ELR (cell line): ENCODE measurements at regions not wholly inside any gene's neighbourhood (a gene's known extent, or its start where the extent isn't known, plus 50 kb on each side); places are given as distances from the start of the nearest gene placed in this dataset.

Source experiments
- DNase-seq: peaks from one replicate; pipeline ENCODE4 v3.0.0-alpha.2; 2015; ENCODE audit warnings: low read depth

GRCh38 chr18:23387265-23387664 is 65.8 kb upstream of the RIOK3 start:
- no peak for DNase-seq

GRCh38 chr18:23388357-23388756 is 64.7 kb upstream of the RIOK3 start:
- DNase-seq, result no peak

- no peak for DNase-seq
Measured at GRCh38 chr18:23391156-23391555, 61.9 kb upstream of the RIOK3 start.

GRCh38 chr18:23397907-23398306 is 55.2 kb upstream of the RIOK3 start:
- no peak for DNase-seq

- DNase-seq, result no peak
Measured at GRCh38 chr18:23398401-23398800, 54.7 kb upstream of the RIOK3 start.

- no peak for DNase-seq
Measured at GRCh38 chr18:23399067-23399466, 54.0 kb upstream of the RIOK3 start.

GRCh38 chr18:23400918-23401317 is 52.2 kb upstream of the RIOK3 start:
- no peak for DNase-seq

- DNase-seq, result peak; percentile 78
Measured at GRCh38 chr18:23401400-23402347, 51.4 kb upstream of the RIOK3 start.
